ENCODE measurements at regions not wholly inside any gene's neighbourhood (a gene's known extent, or its start where the extent isn't known, plus 50 kb on each side); places are given as distances from the start of the nearest gene placed in this dataset.

DNA sequence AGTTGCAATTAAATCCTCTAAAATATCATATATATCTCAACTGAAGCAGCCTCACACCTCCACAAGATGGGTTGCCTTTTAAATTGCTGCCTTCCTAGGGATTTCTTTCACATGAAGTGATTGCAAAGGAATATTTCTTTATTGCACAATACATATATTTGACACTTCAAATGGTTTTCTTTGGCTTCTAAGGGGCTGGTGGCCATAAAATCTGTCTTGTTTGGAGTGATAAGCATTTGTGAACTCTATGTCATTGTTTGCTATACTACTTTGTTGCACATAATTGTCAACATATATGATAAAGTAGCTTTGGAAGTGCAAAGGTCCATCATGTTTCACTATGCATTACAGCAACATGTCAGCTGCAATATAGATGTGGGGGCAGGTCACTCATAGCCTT, 2380.9 kb downstream of the PCDH9 start:
- no peak for TF ChIP-seq CTCF (IDR thresholded peaks at IDR 0.05)
- TF ChIP-seq CREB1 (CRISPR knock-in tag; IDR thresholded peaks at IDR 0.05): no peak
- no peak for TF ChIP-seq USF2 (CRISPR knock-in tag; IDR thresholded peaks at IDR 0.05)
- TF ChIP-seq CBFB (CRISPR knock-in tag; IDR thresholded peaks at IDR 0.05; ENCODE audit: low read depth): no peak
- TF ChIP-seq RELA (CRISPR knock-in tag; IDR thresholded peaks at IDR 0.05; ENCODE audit: borderline replicate concordance): no peak
- TF ChIP-seq ATF6 (CRISPR knock-in tag; IDR thresholded peaks at IDR 0.05): no peak
- TF ChIP-seq ZNF317 (CRISPR knock-in tag; IDR thresholded peaks at IDR 0.05; ENCODE audit: borderline replicate concordance, low read depth): no peak
- no peak for TF ChIP-seq FOXP1 (CRISPR knock-in tag; IDR thresholded peaks at IDR 0.05; ENCODE audit: borderline replicate concordance)
- TF ChIP-seq, protein P1, sequence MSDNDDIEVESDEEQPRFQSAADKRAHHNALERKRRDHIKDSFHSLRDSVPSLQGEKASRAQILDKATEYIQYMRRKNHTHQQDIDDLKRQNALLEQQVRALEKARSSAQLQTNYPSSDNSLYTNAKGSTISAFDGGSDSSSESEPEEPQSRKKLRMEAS (CRISPR knock-in tag; IDR thresholded peaks at IDR 0.05): no peak
